Naive thymus-derived CD4-positive, alpha-beta T cell (primary cell): ENCODE measurements at regions not wholly inside any gene's neighbourhood (a gene's known extent, or its start where the extent isn't known, plus 50 kb on each side); places are given as distances from the start of the nearest gene placed in this dataset.

Experiments used
- ATAC-seq: fragments of 150-1000 bp; cut with Tn5 transposase; 2 replicates; pipeline ENCODE4 v1.10.0; 2021; ENCODE audit warnings: mild to moderate bottlenecking, moderate library complexity
- CTCF ChIA-PET: fragments of 350-600 bp; sonication (Branson Sonifier 250); formaldehyde crosslinking; loops from one replicate; lab custom pipeline; 2021; ENCODE audit warnings: antibody characterized with exemption; lab: Charles Lee
- POLR2A ChIA-PET: fragments of 350-600 bp; sonication (Branson Sonifier 250); formaldehyde crosslinking; loops from one replicate; lab custom pipeline; 2021; ENCODE audit warnings: antibody characterized with exemption, inconsistent platforms; lab: Charles Lee
- DNase-seq, 9 donors: peaks; one replicate each; pipeline versions ENCODE4 v3.0.0 to v3.0.0-alpha.2; 2020 to 2022; ENCODE audit warnings: mixed read lengths in 1 of 9
- H3K27ac ChIP-seq: one replicate; pipeline ENCODE4 v1.7.0; 2013; ENCODE audit warnings: mild to moderate bottlenecking, low read depth, low read length, moderate library complexity
- H3K27me3 ChIP-seq, 2 donors: one replicate each; pipeline ENCODE4 v1.7.0; 2013; ENCODE audit warnings: low read length in 2 of 2, mild to moderate bottlenecking in 2 of 2, moderate library complexity in 2 of 2; ENCODE audit not compliant: control insufficient read depth in 2 of 2, insufficient read depth in 2 of 2
- H3K36me3 ChIP-seq, 3 experiments: 1 replicate in 2 of 3; 2 replicates in 1 of 3; pipeline ENCODE4 v1.7.0; 2013; ENCODE audit warnings: low read length in 3 of 3, mild to moderate bottlenecking in 3 of 3, moderate library complexity in 1 of 3; ENCODE audit not compliant: insufficient read depth in 3 of 3, control insufficient read depth in 2 of 3
- H3K4me1 ChIP-seq, 2 donors: one replicate each; pipeline ENCODE4 v1.7.0; 2013; ENCODE audit warnings: low read length in 2 of 2, mild to moderate bottlenecking in 2 of 2, moderate library complexity in 1 of 2; ENCODE audit not compliant: control insufficient read depth in 2 of 2, insufficient read depth in 2 of 2
- H3K4me3 ChIP-seq: 2 replicates; pipeline ENCODE4 v1.7.0; 2013; ENCODE audit warnings: mild to moderate bottlenecking, low read length
- H3K9me3 ChIP-seq, 3 experiments: 1 replicate in 2 of 3; 2 replicates in 1 of 3; pipeline ENCODE4 v1.7.0; 2013; ENCODE audit warnings: low read length in 3 of 3; ENCODE audit not compliant: control insufficient read depth in 2 of 3
- H3K27ac Mint-ChIP-seq, 9 donors: one replicate each; pipeline ENCODE4 v1.8.0; 2020 to 2022; ENCODE audit warnings: mixed read lengths in 9 of 9, mild to moderate bottlenecking in 8 of 9, moderate library complexity in 5 of 9, inconsistent platforms in 2 of 9
- H3K27me3 Mint-ChIP-seq, 5 donors: one replicate each; pipeline ENCODE4 v1.8.0; 2021 to 2022; ENCODE audit warnings: mixed read lengths in 5 of 5, mild to moderate bottlenecking in 1 of 5
- H3K36me3 Mint-ChIP-seq, 5 donors: one replicate each; pipeline ENCODE4 v1.8.0; 2020 to 2022; ENCODE audit warnings: mixed read lengths in 5 of 5, mild to moderate bottlenecking in 3 of 5, inconsistent platforms in 1 of 5
- H3K4me1 Mint-ChIP-seq, 7 donors: one replicate each; pipeline ENCODE4 v1.8.0; 2020 to 2022; ENCODE audit warnings: mixed read lengths in 7 of 7, mild to moderate bottlenecking in 3 of 7, inconsistent platforms in 1 of 7
- H3K4me3 Mint-ChIP-seq, 10 donors: one replicate each; pipeline ENCODE4 v1.8.0; 2020 to 2022; ENCODE audit warnings: mild to moderate bottlenecking in 10 of 10, mixed read lengths in 10 of 10, moderate library complexity in 6 of 10, inconsistent platforms in 2 of 10
- H3K9me3 Mint-ChIP-seq, 11 donors: one replicate each; pipeline ENCODE4 v1.8.0; 2020 to 2022; ENCODE audit warnings: mixed read lengths in 11 of 11, mild to moderate bottlenecking in 4 of 11, inconsistent platforms in 1 of 11, moderate library complexity in 1 of 11
- intact Hi-C, 2 donors: fragments of 100-400 bp; cut with micrococcal nuclease; formaldehyde crosslinking; loops; one replicate each; pipeline ENCODE4 v1.15.1; 2023

GRCh38 chr7:15123901-15124300 is 221.3 kb upstream of the DGKB start:
- H3K36me3 ChIP-seq = no peaks in the 10 kb centered on the region
- H3K27me3 ChIP-seq = no peaks in the 10 kb centered on the region
- CTCF ChIA-PET = no interaction called here
- no peaks in the 10 kb centered on the region for H3K4me1 ChIP-seq
- H3K4me1 Mint-ChIP-seq = no peaks in the 10 kb centered on the region
- no peak for DNase-seq
- H3K27ac Mint-ChIP-seq = no peak overlapping the region
- no peak overlapping the region for H3K4me3 ChIP-seq
- H3K9me3 Mint-ChIP-seq = peaks cover 0 to 32% (median 10%) of the 10 kb centered on the region in 11 donors
- no peaks in the 10 kb centered on the region for H3K9me3 ChIP-seq
- no peak overlapping the region for H3K27ac ChIP-seq
- no peak overlapping the region for H3K4me3 Mint-ChIP-seq
- POLR2A ChIA-PET = no interaction called here
- no peaks in the 10 kb centered on the region for H3K27me3 Mint-ChIP-seq
- ATAC-seq = no peak
- H3K36me3 Mint-ChIP-seq = no peaks in the 10 kb centered on the region
- intact Hi-C loops = no loop called here

DNA sequence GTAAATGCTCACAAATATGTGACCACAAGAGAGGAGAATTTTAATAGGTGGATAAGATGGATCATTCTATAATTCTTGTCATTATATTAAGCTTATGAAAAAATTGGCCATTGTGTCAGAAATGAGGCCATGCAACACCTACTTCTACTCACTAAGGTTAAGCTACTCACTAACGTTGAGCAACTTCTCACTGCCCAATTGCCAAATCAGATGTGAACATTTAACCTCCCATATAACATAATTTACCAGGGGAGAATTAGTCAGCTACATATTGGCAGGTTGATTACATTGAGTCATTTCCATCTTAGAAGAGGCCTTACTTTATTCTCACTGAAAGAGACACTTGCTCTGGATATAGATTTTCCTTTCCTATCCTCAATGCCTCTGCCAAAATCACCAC is 211.2 kb upstream of the DGKB start:
- no peak overlapping the region for H3K4me3 Mint-ChIP-seq
- Histone ChIP-seq H3K4me1 (no peaks in the 10 kb centered on the region), H3K27me3 (no peaks in the 10 kb centered on the region), H3K36me3 (no peaks in the 10 kb centered on the region), H3K4me3 (no peak overlapping the region), H3K9me3 (no peaks in the 10 kb centered on the region), H3K27ac (no peak overlapping the region)
- H3K9me3 Mint-ChIP-seq = peaks cover 0 to 17% (median 3%) of the 10 kb centered on the region in 11 donors
- DNase-seq = no peak
- POLR2A ChIA-PET = no interaction called here
- intact Hi-C loops = no loop called here
- H3K27me3 Mint-ChIP-seq = no peaks in the 10 kb centered on the region
- CTCF ChIA-PET = no interaction called here
- no peak overlapping the region for H3K27ac Mint-ChIP-seq
- no peak for ATAC-seq
- no peaks in the 10 kb centered on the region for H3K4me1 Mint-ChIP-seq
- no peaks in the 10 kb centered on the region for H3K36me3 Mint-ChIP-seq

- intact Hi-C loops = no loop called here
- no peaks in the 10 kb centered on the region for H3K4me1 ChIP-seq
- H3K36me3 ChIP-seq = no peaks in the 10 kb centered on the region
- Mint-ChIP-seq H3K4me1 (no peaks in the 10 kb centered on the region), H3K4me3 (no peak overlapping the region), H3K36me3 (no peaks in the 10 kb centered on the region), H3K27ac (no peak overlapping the region), H3K27me3 (no peaks in the 10 kb centered on the region), H3K9me3 (peaks cover 0 to 15% (median 5%) of the 10 kb centered on the region in 11 donors)
- H3K27ac ChIP-seq = no peak overlapping the region
- no peaks in the 10 kb centered on the region for H3K9me3 ChIP-seq
- ATAC-seq = no peak
- POLR2A ChIA-PET = no interaction called here
- no peak for DNase-seq
- H3K27me3 ChIP-seq = no peaks in the 10 kb centered on the region
- CTCF ChIA-PET = no interaction called here
- no peak overlapping the region for H3K4me3 ChIP-seq
These were observed 203.2 kb upstream of the DGKB start for GRCh38 chr7:15105711-15106110.

DNA sequence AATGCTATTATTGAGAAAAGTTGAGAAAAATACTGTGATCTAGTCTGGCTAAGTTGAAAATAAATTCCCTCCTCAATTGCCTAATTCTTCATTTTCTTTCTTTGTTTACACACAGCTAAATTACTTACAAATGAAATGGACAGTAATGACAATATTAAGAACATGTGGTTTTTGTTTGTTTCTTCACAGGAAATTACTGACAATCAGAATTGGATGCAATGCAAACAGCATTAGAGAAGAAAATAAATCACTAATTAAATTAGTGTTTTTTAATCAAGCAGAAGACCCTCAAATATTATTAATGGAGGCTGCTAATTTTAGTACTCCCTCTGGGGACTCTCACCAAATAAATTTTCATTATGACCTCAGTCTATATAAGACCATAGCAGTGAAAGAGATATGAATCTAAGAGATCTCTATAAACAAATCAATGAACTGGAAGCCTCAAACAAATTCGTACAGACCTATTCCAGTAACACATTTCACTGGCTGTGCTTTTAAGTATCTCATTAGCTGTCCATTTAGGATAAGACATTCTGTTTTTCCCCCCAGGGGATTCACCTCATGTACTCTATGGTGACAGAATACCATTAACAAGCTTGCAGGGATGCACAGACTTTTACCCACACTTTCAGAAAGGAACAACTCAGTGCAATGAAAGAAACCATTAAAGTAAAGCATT is 202.0 kb upstream of the DGKB start:
- ChIA-PET POLR2A (no interaction called here), CTCF (no interaction called here)
- no peak overlapping the region for H3K4me3 ChIP-seq
- no peaks in the 10 kb centered on the region for H3K4me1 Mint-ChIP-seq
- H3K9me3 ChIP-seq = no peaks in the 10 kb centered on the region
- no peaks in the 10 kb centered on the region for H3K27me3 Mint-ChIP-seq
- H3K4me3 Mint-ChIP-seq = no peak overlapping the region
- intact Hi-C loops = no loop called here
- H3K27ac ChIP-seq = no peak overlapping the region
- H3K9me3 Mint-ChIP-seq = peaks cover 0 to 18% (median 5%) of the 10 kb centered on the region in 11 donors
- ATAC-seq (no peak), DNase-seq (no peak)
- no peaks in the 10 kb centered on the region for H3K36me3 Mint-ChIP-seq
- H3K36me3 ChIP-seq = no peaks in the 10 kb centered on the region
- no peaks in the 10 kb centered on the region for H3K4me1 ChIP-seq
- no peaks in the 10 kb centered on the region for H3K27me3 ChIP-seq
- no peak overlapping the region for H3K27ac Mint-ChIP-seq

DNA sequence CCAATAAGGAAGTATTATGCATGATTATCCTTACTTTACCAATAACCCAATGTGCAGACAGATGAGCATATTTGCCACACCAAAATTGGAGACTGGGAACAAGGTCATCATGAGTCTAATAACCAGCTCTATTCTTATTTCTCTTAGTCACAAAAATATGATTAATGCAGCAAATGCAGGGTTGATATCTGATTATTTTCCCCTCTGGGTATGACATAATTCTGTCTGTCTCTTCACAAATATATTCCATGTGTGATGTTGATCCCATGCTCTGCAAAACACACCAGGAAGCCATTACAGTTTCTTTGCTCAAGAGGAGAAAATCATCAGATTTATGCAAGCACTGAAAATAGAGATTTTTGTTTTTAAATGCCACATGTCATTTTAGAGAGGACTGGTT is 196.5 kb upstream of the DGKB start:
- CTCF ChIA-PET = no interaction called here
- ATAC-seq = no peak
- Histone ChIP-seq H3K36me3 (no peaks in the 10 kb centered on the region), H3K4me1 (no peaks in the 10 kb centered on the region), H3K9me3 (no peaks in the 10 kb centered on the region), H3K27me3 (no peaks in the 10 kb centered on the region), H3K4me3 (no peak overlapping the region), H3K27ac (no peak overlapping the region)
- Mint-ChIP-seq H3K27me3 (no peaks in the 10 kb centered on the region), H3K4me3 (no peak overlapping the region), H3K9me3 (peaks cover 0 to 8% (median 2%) of the 10 kb centered on the region in 11 donors), H3K4me1 (no peaks in the 10 kb centered on the region), H3K36me3 (no peaks in the 10 kb centered on the region), H3K27ac (no peak overlapping the region)
- DNase-seq = no peak
- POLR2A ChIA-PET = no interaction called here
- intact Hi-C loops = no loop called here

- H3K27ac Mint-ChIP-seq = no peak overlapping the region
- no peaks in the 10 kb centered on the region for H3K27me3 Mint-ChIP-seq
- peaks cover 0 to 5% (median 2%) of the 10 kb centered on the region in 11 donors for H3K9me3 Mint-ChIP-seq
- H3K4me3 ChIP-seq = no peak overlapping the region
- H3K4me1 Mint-ChIP-seq = no peaks in the 10 kb centered on the region
- ChIA-PET CTCF (no interaction called here), POLR2A (no interaction called here)
- H3K36me3 Mint-ChIP-seq = no peaks in the 10 kb centered on the region
- intact Hi-C loops = no loop called here
- no peaks in the 10 kb centered on the region for H3K36me3 ChIP-seq
- no peak for ATAC-seq
- no peak for DNase-seq
- no peak overlapping the region for H3K4me3 Mint-ChIP-seq
- H3K4me1 ChIP-seq = no peaks in the 10 kb centered on the region
- no peaks in the 10 kb centered on the region for H3K27me3 ChIP-seq
- no peaks in the 10 kb centered on the region for H3K9me3 ChIP-seq
- no peak overlapping the region for H3K27ac ChIP-seq
These were observed 194.3 kb upstream of the DGKB start for GRCh38 chr7:15096853-15097252.

DNA sequence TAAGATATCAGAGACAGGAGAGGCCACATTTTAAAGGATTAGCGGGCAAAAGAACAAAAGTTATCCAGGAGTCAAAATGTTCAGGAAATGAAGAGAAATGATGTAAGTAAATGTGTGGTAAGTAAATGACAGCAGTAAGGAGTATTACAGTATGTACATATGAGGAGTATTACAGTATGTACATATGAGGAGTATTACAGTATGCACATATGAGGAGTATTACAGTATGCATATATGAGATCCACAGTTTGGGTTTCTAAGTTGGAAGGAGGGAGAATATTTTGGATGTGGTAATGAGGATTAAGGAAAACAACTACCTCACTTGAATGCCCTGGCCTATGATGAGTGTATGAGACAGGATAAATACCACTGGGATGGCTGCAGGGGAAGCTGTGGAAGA is 192.4 kb upstream of the DGKB start:
- no peaks in the 10 kb centered on the region for H3K4me1 ChIP-seq
- no peaks in the 10 kb centered on the region for H3K36me3 Mint-ChIP-seq
- no peak overlapping the region for H3K4me3 Mint-ChIP-seq
- H3K27me3 ChIP-seq = no peaks in the 10 kb centered on the region
- H3K27me3 Mint-ChIP-seq = no peaks in the 10 kb centered on the region
- peaks cover 0 to 5% (median 2%) of the 10 kb centered on the region in 11 donors for H3K9me3 Mint-ChIP-seq
- H3K27ac Mint-ChIP-seq = no peak overlapping the region
- CTCF ChIA-PET = no interaction called here
- ATAC-seq (no peak), DNase-seq (no peak)
- no peaks in the 10 kb centered on the region for H3K9me3 ChIP-seq
- POLR2A ChIA-PET = no interaction called here
- H3K4me1 Mint-ChIP-seq = no peaks in the 10 kb centered on the region
- no peak overlapping the region for H3K4me3 ChIP-seq
- intact Hi-C loops = no loop called here
- no peak overlapping the region for H3K27ac ChIP-seq
- no peaks in the 10 kb centered on the region for H3K36me3 ChIP-seq
